Naive thymus-derived CD4-positive, alpha-beta T cell (primary cell): ENCODE measurements at regions not wholly inside any gene's neighbourhood (a gene's known extent, or its start where the extent isn't known, plus 50 kb on each side); places are given as distances from the start of the nearest gene placed in this dataset.

Source experiments
- ATAC-seq: fragments of 150-1000 bp; cut with Tn5 transposase; 2 replicates; pipeline ENCODE4 v1.10.0; 2021; ENCODE audit warnings: mild to moderate bottlenecking, moderate library complexity
- CTCF ChIA-PET: fragments of 350-600 bp; sonication (Branson Sonifier 250); formaldehyde crosslinking; loops from one replicate; lab custom pipeline; 2021; ENCODE audit warnings: antibody characterized with exemption; lab: Charles Lee
- POLR2A ChIA-PET: fragments of 350-600 bp; sonication (Branson Sonifier 250); formaldehyde crosslinking; loops from one replicate; lab custom pipeline; 2021; ENCODE audit warnings: antibody characterized with exemption, inconsistent platforms; lab: Charles Lee
- DNase-seq, 9 donors: peaks; one replicate each; pipeline versions ENCODE4 v3.0.0 to v3.0.0-alpha.2; 2020 to 2022; ENCODE audit warnings: mixed read lengths in 1 of 9
- H3K27ac ChIP-seq: one replicate; pipeline ENCODE4 v1.7.0; 2013; ENCODE audit warnings: mild to moderate bottlenecking, low read depth, low read length, moderate library complexity
- H3K27me3 ChIP-seq, 2 donors: one replicate each; pipeline ENCODE4 v1.7.0; 2013; ENCODE audit warnings: low read length in 2 of 2, mild to moderate bottlenecking in 2 of 2, moderate library complexity in 2 of 2; ENCODE audit not compliant: control insufficient read depth in 2 of 2, insufficient read depth in 2 of 2
- H3K36me3 ChIP-seq, 3 experiments: 1 replicate in 2 of 3; 2 replicates in 1 of 3; pipeline ENCODE4 v1.7.0; 2013; ENCODE audit warnings: low read length in 3 of 3, mild to moderate bottlenecking in 3 of 3, moderate library complexity in 1 of 3; ENCODE audit not compliant: insufficient read depth in 3 of 3, control insufficient read depth in 2 of 3
- H3K4me1 ChIP-seq, 2 donors: one replicate each; pipeline ENCODE4 v1.7.0; 2013; ENCODE audit warnings: low read length in 2 of 2, mild to moderate bottlenecking in 2 of 2, moderate library complexity in 1 of 2; ENCODE audit not compliant: control insufficient read depth in 2 of 2, insufficient read depth in 2 of 2
- H3K4me3 ChIP-seq: 2 replicates; pipeline ENCODE4 v1.7.0; 2013; ENCODE audit warnings: mild to moderate bottlenecking, low read length
- H3K9me3 ChIP-seq, 3 experiments: 1 replicate in 2 of 3; 2 replicates in 1 of 3; pipeline ENCODE4 v1.7.0; 2013; ENCODE audit warnings: low read length in 3 of 3; ENCODE audit not compliant: control insufficient read depth in 2 of 3
- H3K27ac Mint-ChIP-seq, 9 donors: one replicate each; pipeline ENCODE4 v1.8.0; 2020 to 2022; ENCODE audit warnings: mixed read lengths in 9 of 9, mild to moderate bottlenecking in 8 of 9, moderate library complexity in 5 of 9, inconsistent platforms in 2 of 9
- H3K27me3 Mint-ChIP-seq, 5 donors: one replicate each; pipeline ENCODE4 v1.8.0; 2021 to 2022; ENCODE audit warnings: mixed read lengths in 5 of 5, mild to moderate bottlenecking in 1 of 5
- H3K36me3 Mint-ChIP-seq, 5 donors: one replicate each; pipeline ENCODE4 v1.8.0; 2020 to 2022; ENCODE audit warnings: mixed read lengths in 5 of 5, mild to moderate bottlenecking in 3 of 5, inconsistent platforms in 1 of 5
- H3K4me1 Mint-ChIP-seq, 7 donors: one replicate each; pipeline ENCODE4 v1.8.0; 2020 to 2022; ENCODE audit warnings: mixed read lengths in 7 of 7, mild to moderate bottlenecking in 3 of 7, inconsistent platforms in 1 of 7
- H3K4me3 Mint-ChIP-seq, 10 donors: one replicate each; pipeline ENCODE4 v1.8.0; 2020 to 2022; ENCODE audit warnings: mild to moderate bottlenecking in 10 of 10, mixed read lengths in 10 of 10, moderate library complexity in 6 of 10, inconsistent platforms in 2 of 10
- H3K9me3 Mint-ChIP-seq, 11 donors: one replicate each; pipeline ENCODE4 v1.8.0; 2020 to 2022; ENCODE audit warnings: mixed read lengths in 11 of 11, mild to moderate bottlenecking in 4 of 11, inconsistent platforms in 1 of 11, moderate library complexity in 1 of 11
- intact Hi-C, 2 donors: fragments of 100-400 bp; cut with micrococcal nuclease; formaldehyde crosslinking; loops; one replicate each; pipeline ENCODE4 v1.15.1; 2023

GRCh38 chr12:82130762-82131161 lies 227.4 kb downstream of the CCDC59 start:
- H3K27me3 Mint-ChIP-seq = no peaks in the 10 kb centered on the region
- H3K27ac Mint-ChIP-seq = no peak overlapping the region
- Histone ChIP-seq H3K4me1 (no peaks in the 10 kb centered on the region), H3K27ac (no peak overlapping the region), H3K9me3 (no peaks in the 10 kb centered on the region), H3K36me3 (no peaks in the 10 kb centered on the region), H3K27me3 (no peaks in the 10 kb centered on the region), H3K4me3 (no peak overlapping the region)
- ATAC-seq (no peak), DNase-seq (no peak)
- intact Hi-C loops = no loop called here
- POLR2A ChIA-PET = no interaction called here
- H3K9me3 Mint-ChIP-seq = peaks cover 0 to 7% (median 0%) of the 10 kb centered on the region in 11 donors
- CTCF ChIA-PET = no interaction called here
- no peaks in the 10 kb centered on the region for H3K4me1 Mint-ChIP-seq
- H3K36me3 Mint-ChIP-seq = no peaks in the 10 kb centered on the region
- H3K4me3 Mint-ChIP-seq = no peak overlapping the region

GRCh38 chr12:82124711-82125380 lies 233.3 kb downstream of the CCDC59 start:
- peaks cover 0 to 20% (median 5%) of the 10 kb centered on the region in 11 donors for H3K9me3 Mint-ChIP-seq
- H3K36me3 Mint-ChIP-seq = no peaks in the 10 kb centered on the region
- CTCF ChIA-PET = no interaction called here
- Histone ChIP-seq H3K4me3 (no peak overlapping the region), H3K9me3 (no peaks in the 10 kb centered on the region), H3K27ac (no peak overlapping the region), H3K27me3 (no peaks in the 10 kb centered on the region), H3K36me3 (no peaks in the 10 kb centered on the region), H3K4me1 (no peaks in the 10 kb centered on the region)
- POLR2A ChIA-PET = no interaction called here
- H3K27me3 Mint-ChIP-seq = peaks cover 0 to 7% (median 3%) of the 10 kb centered on the region in 5 donors
- no peak overlapping the region for H3K4me3 Mint-ChIP-seq
- intact Hi-C loops = no loop called here
- no peak overlapping the region for H3K27ac Mint-ChIP-seq
- DNase-seq = no peak
- H3K4me1 Mint-ChIP-seq = no peaks in the 10 kb centered on the region
- no peak for ATAC-seq

GRCh38 chr12:82121545-82121944 lies 236.6 kb downstream of the CCDC59 start:
- POLR2A ChIA-PET = no interaction called here
- Histone ChIP-seq H3K9me3 (no peaks in the 10 kb centered on the region), H3K27ac (no peak overlapping the region), H3K27me3 (no peaks in the 10 kb centered on the region), H3K36me3 (no peaks in the 10 kb centered on the region), H3K4me1 (no peaks in the 10 kb centered on the region), H3K4me3 (no peak overlapping the region)
- ATAC-seq = no peak
- Mint-ChIP-seq H3K4me3 (no peak overlapping the region), H3K27ac (no peak overlapping the region), H3K36me3 (no peaks in the 10 kb centered on the region), H3K9me3 (peaks cover 0 to 16% (median 5%) of the 10 kb centered on the region in 11 donors), H3K4me1 (no peaks in the 10 kb centered on the region), H3K27me3 (peaks cover 0 to 7% (median 3%) of the 10 kb centered on the region in 5 donors)
- CTCF ChIA-PET = no interaction called here
- intact Hi-C loops = no loop called here
- no peak for DNase-seq

GRCh38 chr12:82120901-82121300 lies 237.3 kb downstream of the CCDC59 start:
- Mint-ChIP-seq H3K4me3 (no peak overlapping the region), H3K36me3 (no peaks in the 10 kb centered on the region), H3K27ac (no peak overlapping the region), H3K4me1 (no peaks in the 10 kb centered on the region), H3K27me3 (peaks cover 0 to 7% (median 3%) of the 10 kb centered on the region in 5 donors), H3K9me3 (peaks cover 0 to 16% (median 5%) of the 10 kb centered on the region in 11 donors)
- ATAC-seq = no peak
- Histone ChIP-seq H3K4me1 (no peaks in the 10 kb centered on the region), H3K36me3 (no peaks in the 10 kb centered on the region), H3K9me3 (no peaks in the 10 kb centered on the region), H3K4me3 (no peak overlapping the region), H3K27ac (no peak overlapping the region), H3K27me3 (no peaks in the 10 kb centered on the region)
- POLR2A ChIA-PET = no interaction called here
- intact Hi-C loops = no loop called here
- no peak for DNase-seq
- CTCF ChIA-PET = no interaction called here

- POLR2A ChIA-PET = no interaction called here
- no peak for ATAC-seq
- H3K27me3 ChIP-seq = no peaks in the 10 kb centered on the region
- Mint-ChIP-seq H3K36me3 (no peaks in the 10 kb centered on the region), H3K27me3 (peaks cover 0 to 4% (median 0%) of the 10 kb centered on the region in 5 donors), H3K9me3 (peaks cover 0 to 8% (median 0%) of the 10 kb centered on the region in 11 donors), H3K4me1 (no peaks in the 10 kb centered on the region), H3K27ac (no peak overlapping the region), H3K4me3 (no peak overlapping the region)
- H3K4me3 ChIP-seq = no peak overlapping the region
- H3K27ac ChIP-seq = no peak overlapping the region
- DNase-seq = no peak
- H3K36me3 ChIP-seq = no peaks in the 10 kb centered on the region
- CTCF ChIA-PET = no interaction called here
- H3K4me1 ChIP-seq = no peaks in the 10 kb centered on the region
- intact Hi-C loops = no loop called here
- H3K9me3 ChIP-seq = no peaks in the 10 kb centered on the region
Measured at GRCh38 chr12:82109243-82109642, 248.9 kb downstream of the CCDC59 start.

- ATAC-seq (no peak), DNase-seq (no peak)
- Histone ChIP-seq H3K4me1 (no peaks in the 10 kb centered on the region), H3K9me3 (no peaks in the 10 kb centered on the region), H3K27ac (no peak overlapping the region), H3K27me3 (no peaks in the 10 kb centered on the region), H3K4me3 (no peak overlapping the region), H3K36me3 (no peaks in the 10 kb centered on the region)
- Mint-ChIP-seq H3K27ac (no peak overlapping the region), H3K4me1 (no peaks in the 10 kb centered on the region), H3K4me3 (no peak overlapping the region), H3K9me3 (peaks cover 0 to 8% (median 0%) of the 10 kb centered on the region in 11 donors), H3K36me3 (no peaks in the 10 kb centered on the region), H3K27me3 (peaks cover 0 to 4% (median 0%) of the 10 kb centered on the region in 5 donors)
- CTCF ChIA-PET = no interaction called here
- POLR2A ChIA-PET = no interaction called here
- intact Hi-C loops = no loop called here
Measured at GRCh38 chr12:82108615-82109014, 249.6 kb downstream of the CCDC59 start.

GRCh38 chr12:82099216-82099615 lies 259.0 kb downstream of the CCDC59 start:
- ChIA-PET CTCF (no interaction called here), POLR2A (no interaction called here)
- intact Hi-C loops = no loop called here
- no peaks in the 10 kb centered on the region for H3K36me3 ChIP-seq
- Mint-ChIP-seq H3K4me3 (no peak overlapping the region), H3K27ac (no peak overlapping the region), H3K36me3 (no peaks in the 10 kb centered on the region), H3K9me3 (peaks cover 0 to 25% (median 7%) of the 10 kb centered on the region in 11 donors), H3K27me3 (peaks cover 0 to 14% (median 5%) of the 10 kb centered on the region in 5 donors), H3K4me1 (no peaks in the 10 kb centered on the region)
- no peak for ATAC-seq
- no peaks in the 10 kb centered on the region for H3K27me3 ChIP-seq
- H3K27ac ChIP-seq = no peak overlapping the region
- DNase-seq = no peak
- no peaks in the 10 kb centered on the region for H3K4me1 ChIP-seq
- H3K9me3 ChIP-seq = no peaks in the 10 kb centered on the region
- H3K4me3 ChIP-seq = no peak overlapping the region
